SK-N-SH treated with all-trans-retinoic acid at 6 μM for 48 hours (cell line): ENCODE measurements at regions not wholly inside any gene's neighbourhood (a gene's known extent, or its start where the extent isn't known, plus 50 kb on each side); places are given as distances from the start of the nearest gene placed in this dataset.

Experiments used
- TF ChIP-seq, protein P1 (sequence below): fragments of 250-450 bp; sonication (Bioruptor Pico); IDR thresholded peaks from 2 replicates; pipeline ENCODE4 v1.5.0; 2020; ENCODE audit warnings: mild to moderate bottlenecking, moderate library complexity
- TF ChIP-seq, protein P2 (sequence below): fragments of 250-450 bp; sonication (Bioruptor Pico); IDR thresholded peaks from 2 replicates; pipeline ENCODE4 v1.8.0; 2020; ENCODE audit warnings: mild to moderate bottlenecking, moderate library complexity, borderline replicate concordance

DNA sequence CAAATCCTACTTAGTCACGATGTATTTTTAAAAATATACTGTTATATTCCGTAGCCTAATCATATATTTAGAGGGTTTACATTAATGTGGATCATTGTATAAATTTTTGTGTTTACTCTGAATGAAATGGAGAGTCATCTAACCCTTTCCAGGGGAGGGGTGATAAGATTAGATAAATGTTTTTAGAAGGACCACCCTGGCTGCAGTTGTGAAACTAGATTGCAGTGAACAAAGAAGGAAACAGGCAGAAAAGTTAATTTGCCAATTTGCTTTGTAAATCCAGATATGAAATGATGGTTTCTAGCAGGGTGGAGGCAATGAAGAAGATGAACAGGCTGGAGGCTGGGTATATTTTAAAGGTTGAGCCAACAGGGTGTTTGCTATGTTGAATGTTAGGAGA, 477.7 kb upstream of the ZMIZ1 start:
- TF ChIP-seq, protein P1, sequence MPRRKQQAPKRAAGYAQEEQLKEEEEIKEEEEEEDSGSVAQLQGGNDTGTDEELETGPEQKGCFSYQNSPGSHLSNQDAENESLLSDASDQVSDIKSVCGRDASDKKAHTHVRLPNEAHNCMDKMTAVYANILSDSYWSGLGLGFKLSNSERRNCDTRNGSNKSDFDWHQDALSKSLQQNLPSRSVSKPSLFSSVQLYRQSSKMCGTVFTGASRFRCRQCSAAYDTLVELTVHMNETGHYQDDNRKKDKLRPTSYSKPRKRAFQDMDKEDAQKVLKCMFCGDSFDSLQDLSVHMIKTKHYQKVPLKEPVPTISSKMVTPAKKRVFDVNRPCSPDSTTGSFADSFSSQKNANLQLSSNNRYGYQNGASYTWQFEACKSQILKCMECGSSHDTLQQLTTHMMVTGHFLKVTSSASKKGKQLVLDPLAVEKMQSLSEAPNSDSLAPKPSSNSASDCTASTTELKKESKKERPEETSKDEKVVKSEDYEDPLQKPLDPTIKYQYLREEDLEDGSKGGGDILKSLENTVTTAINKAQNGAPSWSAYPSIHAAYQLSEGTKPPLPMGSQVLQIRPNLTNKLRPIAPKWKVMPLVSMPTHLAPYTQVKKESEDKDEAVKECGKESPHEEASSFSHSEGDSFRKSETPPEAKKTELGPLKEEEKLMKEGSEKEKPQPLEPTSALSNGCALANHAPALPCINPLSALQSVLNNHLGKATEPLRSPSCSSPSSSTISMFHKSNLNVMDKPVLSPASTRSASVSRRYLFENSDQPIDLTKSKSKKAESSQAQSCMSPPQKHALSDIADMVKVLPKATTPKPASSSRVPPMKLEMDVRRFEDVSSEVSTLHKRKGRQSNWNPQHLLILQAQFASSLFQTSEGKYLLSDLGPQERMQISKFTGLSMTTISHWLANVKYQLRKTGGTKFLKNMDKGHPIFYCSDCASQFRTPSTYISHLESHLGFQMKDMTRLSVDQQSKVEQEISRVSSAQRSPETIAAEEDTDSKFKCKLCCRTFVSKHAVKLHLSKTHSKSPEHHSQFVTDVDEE = no peak
- TF ChIP-seq, protein P2, sequence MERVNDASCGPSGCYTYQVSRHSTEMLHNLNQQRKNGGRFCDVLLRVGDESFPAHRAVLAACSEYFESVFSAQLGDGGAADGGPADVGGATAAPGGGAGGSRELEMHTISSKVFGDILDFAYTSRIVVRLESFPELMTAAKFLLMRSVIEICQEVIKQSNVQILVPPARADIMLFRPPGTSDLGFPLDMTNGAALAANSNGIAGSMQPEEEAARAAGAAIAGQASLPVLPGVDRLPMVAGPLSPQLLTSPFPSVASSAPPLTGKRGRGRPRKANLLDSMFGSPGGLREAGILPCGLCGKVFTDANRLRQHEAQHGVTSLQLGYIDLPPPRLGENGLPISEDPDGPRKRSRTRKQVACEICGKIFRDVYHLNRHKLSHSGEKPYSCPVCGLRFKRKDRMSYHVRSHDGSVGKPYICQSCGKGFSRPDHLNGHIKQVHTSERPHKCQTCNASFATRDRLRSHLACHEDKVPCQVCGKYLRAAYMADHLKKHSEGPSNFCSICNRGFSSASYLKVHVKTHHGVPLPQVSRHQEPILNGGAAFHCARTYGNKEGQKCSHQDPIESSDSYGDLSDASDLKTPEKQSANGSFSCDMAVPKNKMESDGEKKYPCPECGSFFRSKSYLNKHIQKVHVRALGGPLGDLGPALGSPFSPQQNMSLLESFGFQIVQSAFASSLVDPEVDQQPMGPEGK (CRISPR knock-in tag) = no peak
